NB4 (cell line): ENCODE measurements at regions not wholly inside any gene's neighbourhood (a gene's known extent, or its start where the extent isn't known, plus 50 kb on each side); places are given as distances from the start of the nearest gene placed in this dataset.

Experiments
- DNase-seq: peaks from one replicate; pipeline ENCODE4 v3.0.0; 2010; ENCODE audit warnings: low read depth
- H3K4me3 ChIP-seq: one replicate; pipeline ENCODE4 v1.5.1; 2011; ENCODE audit warnings: mild to moderate bottlenecking, low read depth, low read length, moderate library complexity
- CTCF ChIP-seq: IDR thresholded peaks from one replicate; pipeline ENCODE4 v1.5.1; 2012; ENCODE audit warnings: low read depth, low read length
- MAX ChIP-seq: IDR thresholded peaks from 2 replicates; pipeline ENCODE4 v1.6.1; 2011; ENCODE audit warnings: low read depth, low read length
- MYC ChIP-seq: IDR thresholded peaks from 2 replicates; pipeline ENCODE4 v1.6.1; 2011; ENCODE audit warnings: low read depth, low read length
- POLR2A ChIP-seq: IDR thresholded peaks from 2 replicates; pipeline ENCODE4 v1.6.1; 2011; ENCODE audit warnings: mild to moderate bottlenecking; ENCODE audit not compliant: insufficient read length; ENCODE audit errors: extremely low read depth

- TF ChIP-seq MYC (no peak), CTCF (no peak), MAX (no peak), POLR2A (no peak)
- no peak overlapping the region for H3K4me3 ChIP-seq
- no peak for DNase-seq
These were observed 73.8 kb downstream of the SLITRK6 start for GRCh38 chr13:85725433-85725832.

- no peak overlapping the region for H3K4me3 ChIP-seq
These were observed 74.4 kb downstream of the SLITRK6 start for GRCh38 chr13:85724546-85725432.

GRCh38 chr13:85719749-85720148, 79.5 kb downstream of the SLITRK6 start:
- TF ChIP-seq MYC (no peak), MAX (no peak), CTCF (no peak), POLR2A (no peak)
- no peak overlapping the region for H3K4me3 ChIP-seq
- no peak for DNase-seq

More at GRCh38 chr13:85724546-85725432, 74.4 kb downstream of the SLITRK6 start:
- DNase-seq: no peak
- TF ChIP-seq CTCF (no peak), POLR2A (no peak), MYC (no peak), MAX (no peak)

- TF ChIP-seq CTCF: no peak
- TF ChIP-seq POLR2A: no peak
- TF ChIP-seq MAX: no peak
- TF ChIP-seq MYC: no peak
- H3K4me3 ChIP-seq: no peak overlapping the region
- no peak for DNase-seq
These were observed 81.3 kb downstream of the SLITRK6 start for GRCh38 chr13:85717921-85718320.

- TF ChIP-seq MAX (no peak), POLR2A (no peak), CTCF (no peak), MYC (no peak)
- DNase-seq: no peak
- H3K4me3 ChIP-seq: no peak overlapping the region
These were observed 88.7 kb downstream of the SLITRK6 start for GRCh38 chr13:85710545-85710944.
